ENCODE measurements at regions not wholly inside any gene's neighbourhood (a gene's known extent, or its start where the extent isn't known, plus 50 kb on each side); places are given as distances from the start of the nearest gene placed in this dataset.

DNA sequence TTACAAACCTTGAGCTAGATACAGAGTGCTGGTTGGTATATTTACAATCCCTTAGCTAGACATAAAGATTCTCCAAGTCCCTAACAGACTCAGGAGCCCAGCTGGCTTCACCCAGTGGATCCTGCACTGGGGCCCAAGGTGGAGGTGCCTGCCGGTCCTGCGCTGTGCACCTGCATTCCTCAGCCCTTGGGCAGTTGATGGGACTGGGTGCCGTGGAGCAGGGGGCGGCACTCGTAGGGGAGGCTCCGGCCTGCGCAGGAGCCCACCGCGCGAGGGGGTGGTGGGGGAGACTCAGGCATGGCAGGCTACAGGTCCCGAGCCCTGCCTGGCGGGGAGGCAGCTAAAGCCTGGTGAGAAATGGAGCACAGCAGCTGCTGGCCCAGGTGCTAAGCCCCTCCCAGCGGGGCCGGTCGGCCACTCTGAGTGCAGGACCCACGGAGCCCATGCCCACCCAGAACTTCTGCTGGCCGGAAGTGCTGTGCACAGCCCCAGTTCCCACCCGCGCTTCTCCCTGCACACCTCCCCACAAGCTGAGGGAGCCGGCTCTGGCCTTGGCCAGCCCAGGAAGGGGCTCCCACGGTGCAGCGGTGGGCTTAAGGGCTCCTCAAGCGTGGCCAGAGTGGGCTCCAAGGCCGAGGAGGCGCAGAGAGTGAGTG lies 1464.7 kb downstream of the EFNA5 start:
- H3K4me3 ChIP-seq (ENCODE audit: low read length), result no peak overlapping the region
- TF ChIP-seq, protein P1, sequence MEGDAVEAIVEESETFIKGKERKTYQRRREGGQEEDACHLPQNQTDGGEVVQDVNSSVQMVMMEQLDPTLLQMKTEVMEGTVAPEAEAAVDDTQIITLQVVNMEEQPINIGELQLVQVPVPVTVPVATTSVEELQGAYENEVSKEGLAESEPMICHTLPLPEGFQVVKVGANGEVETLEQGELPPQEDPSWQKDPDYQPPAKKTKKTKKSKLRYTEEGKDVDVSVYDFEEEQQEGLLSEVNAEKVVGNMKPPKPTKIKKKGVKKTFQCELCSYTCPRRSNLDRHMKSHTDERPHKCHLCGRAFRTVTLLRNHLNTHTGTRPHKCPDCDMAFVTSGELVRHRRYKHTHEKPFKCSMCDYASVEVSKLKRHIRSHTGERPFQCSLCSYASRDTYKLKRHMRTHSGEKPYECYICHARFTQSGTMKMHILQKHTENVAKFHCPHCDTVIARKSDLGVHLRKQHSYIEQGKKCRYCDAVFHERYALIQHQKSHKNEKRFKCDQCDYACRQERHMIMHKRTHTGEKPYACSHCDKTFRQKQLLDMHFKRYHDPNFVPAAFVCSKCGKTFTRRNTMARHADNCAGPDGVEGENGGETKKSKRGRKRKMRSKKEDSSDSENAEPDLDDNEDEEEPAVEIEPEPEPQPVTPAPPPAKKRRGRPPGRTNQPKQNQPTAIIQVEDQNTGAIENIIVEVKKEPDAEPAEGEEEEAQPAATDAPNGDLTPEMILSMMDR (conservative IDR thresholded peaks at IDR 0.05; ENCODE audit: low read depth, low read length), result no peak
- DNase-seq (ENCODE audit: low read depth), result no peak

DNA sequence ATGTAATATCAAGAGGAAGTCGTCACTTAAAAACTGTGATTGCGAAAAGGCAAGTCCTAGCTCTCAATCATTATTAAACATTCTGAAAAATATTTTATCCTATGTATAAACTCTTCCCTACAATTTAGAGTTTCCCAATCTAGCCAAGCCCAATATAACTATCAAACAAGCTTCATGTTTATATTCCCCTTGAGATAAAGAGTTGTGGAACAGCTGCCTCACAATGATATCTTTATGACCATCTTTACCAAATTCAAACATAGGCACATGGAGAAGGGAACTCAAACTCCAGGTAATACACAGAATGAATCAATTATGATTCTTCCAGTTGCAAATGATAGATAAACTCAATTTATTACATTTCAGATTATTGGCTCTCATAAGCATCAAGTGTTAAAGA lies 1468.7 kb downstream of the EFNA5 start:
- DNase-seq (ENCODE audit: low read depth), result no peak
- TF ChIP-seq, protein P1 (conservative IDR thresholded peaks at IDR 0.05; ENCODE audit: low read depth, low read length), result no peak
- H3K4me3 ChIP-seq (ENCODE audit: low read length), result no peak overlapping the region

DNA sequence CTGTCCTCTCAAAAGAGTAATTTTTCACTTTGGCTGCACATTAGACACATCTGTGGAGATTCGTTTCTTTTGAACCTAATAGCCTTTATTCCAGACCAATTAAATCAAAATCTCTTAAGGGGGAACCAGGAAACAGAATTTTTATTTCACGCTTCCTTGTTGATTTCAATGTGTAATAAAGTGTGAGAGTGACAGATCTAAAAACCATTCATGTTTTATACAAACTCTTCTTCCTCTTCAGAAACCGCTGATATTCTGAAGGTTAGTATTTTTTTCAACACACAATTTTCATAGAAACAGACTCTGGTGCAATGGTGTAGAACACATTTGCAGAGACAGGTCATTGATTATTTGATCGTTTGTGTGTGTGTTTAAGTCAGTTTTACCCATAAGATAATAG lies 1469.8 kb downstream of the EFNA5 start:
- H3K4me3 ChIP-seq (ENCODE audit: low read length), result no peak overlapping the region
- DNase-seq (ENCODE audit: low read depth), result no peak
- TF ChIP-seq, protein P1 (conservative IDR thresholded peaks at IDR 0.05; ENCODE audit: low read depth, low read length), result no peak

DNA sequence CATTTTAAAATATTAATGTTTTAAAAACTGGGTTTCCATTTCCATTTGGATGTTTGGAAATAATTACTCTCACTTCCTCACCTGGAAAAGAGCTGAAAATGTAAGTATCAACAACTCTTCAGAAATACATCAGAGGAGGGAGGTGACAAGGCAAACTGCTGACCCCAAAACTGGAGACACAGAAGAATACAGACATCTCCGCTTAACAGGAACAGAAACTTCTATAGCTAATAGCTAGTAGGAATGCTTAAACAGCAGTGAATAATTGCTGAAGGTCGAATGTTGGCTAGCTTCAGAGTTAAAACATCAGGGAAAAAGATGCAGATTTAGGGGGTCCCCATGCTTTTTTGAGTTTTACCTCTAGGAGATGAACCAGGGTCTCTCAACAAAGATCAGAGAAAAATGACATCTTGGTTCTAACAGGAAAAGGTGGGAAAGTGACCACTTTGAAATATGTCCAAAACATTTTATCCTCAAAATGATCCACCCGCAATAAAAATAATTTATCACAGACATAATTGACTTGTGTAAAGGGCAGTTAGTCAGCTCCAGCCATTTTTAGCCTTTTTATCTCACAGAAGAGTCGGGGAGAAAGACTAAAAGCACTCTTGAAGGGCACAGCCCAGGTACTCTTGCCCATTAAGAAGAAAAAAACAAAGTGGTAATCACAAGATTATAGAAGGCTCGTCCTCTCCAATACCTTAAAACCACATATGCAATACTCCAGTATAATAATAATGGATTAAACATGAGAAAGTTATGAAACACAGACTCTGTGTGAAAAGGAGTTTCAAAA lies 1474.9 kb downstream of the EFNA5 start:
- TF ChIP-seq, protein P1 (conservative IDR thresholded peaks at IDR 0.05; ENCODE audit: low read depth, low read length), result no peak
- H3K4me3 ChIP-seq (ENCODE audit: low read length), result no peak overlapping the region
- DNase-seq (ENCODE audit: low read depth), result no peak

DNA sequence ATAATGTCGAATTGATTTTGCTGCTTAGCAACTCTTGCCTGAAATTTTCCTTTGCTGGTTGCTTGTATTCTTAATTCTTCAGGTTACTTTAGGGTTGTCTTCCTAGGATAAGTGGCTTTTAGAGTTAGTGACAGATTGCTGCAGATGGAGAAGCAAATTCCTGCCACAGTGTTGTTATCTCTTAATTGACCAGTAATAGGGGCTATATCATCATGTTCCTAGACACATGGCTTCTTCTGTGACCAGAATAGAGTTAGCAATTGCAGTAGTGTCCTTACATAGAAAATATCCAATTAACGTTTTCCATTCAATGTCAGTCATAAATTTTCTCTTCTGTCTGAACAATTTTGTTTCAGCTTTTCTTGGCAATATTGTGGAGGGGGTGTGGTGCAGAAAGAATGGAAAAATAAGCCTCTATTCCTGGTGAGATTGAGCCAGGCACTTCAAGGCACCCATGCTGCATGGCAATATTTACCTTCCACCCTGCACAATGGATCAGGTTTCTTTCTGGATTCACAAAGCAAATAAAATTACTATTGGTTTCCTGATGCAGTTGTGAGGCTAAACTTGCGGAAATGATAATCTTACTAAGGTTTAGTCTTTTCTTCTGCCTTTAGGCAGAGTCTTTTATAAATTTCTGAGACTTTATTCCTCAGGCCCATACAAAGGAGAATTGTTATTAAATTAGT lies 1481.5 kb downstream of the EFNA5 start:
- DNase-seq (ENCODE audit: low read depth), result no peak
- TF ChIP-seq, protein P1 (conservative IDR thresholded peaks at IDR 0.05; ENCODE audit: low read depth, low read length), result no peak
- no peak overlapping the region for H3K4me3 ChIP-seq (ENCODE audit: low read length)

DNA sequence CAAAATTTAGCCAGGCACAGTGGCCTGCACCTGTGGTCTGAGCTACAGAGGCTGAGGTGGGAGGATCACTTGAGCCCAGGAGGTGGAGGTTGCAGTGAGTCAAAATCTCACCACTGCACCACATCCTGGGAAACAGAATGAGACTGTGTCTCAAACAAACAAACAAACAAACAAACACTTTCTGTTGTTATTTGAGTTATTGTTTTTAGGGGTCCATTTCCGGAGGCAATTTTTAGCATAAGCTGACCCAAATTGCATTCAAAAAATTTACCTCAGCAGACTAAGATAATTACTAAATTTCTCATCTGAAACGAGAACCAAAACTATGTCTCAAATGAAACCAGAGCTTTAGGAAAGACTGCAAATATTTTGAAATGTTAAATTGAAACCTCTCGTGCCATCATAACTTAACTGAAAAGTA lies 1485.1 kb downstream of the EFNA5 start:
- TF ChIP-seq, protein P1 (conservative IDR thresholded peaks at IDR 0.05; ENCODE audit: low read depth, low read length), result no peak

More for the DNA sequence above, 1485.1 kb downstream of the EFNA5 start:
- no peak overlapping the region for H3K4me3 ChIP-seq (ENCODE audit: low read length)
- DNase-seq (ENCODE audit: low read depth), result no peak
